H1 (cell line): ENCODE measurements at regions not wholly inside any gene's neighbourhood (a gene's known extent, or its start where the extent isn't known, plus 50 kb on each side); places are given as distances from the start of the nearest gene placed in this dataset.

Experiments
- CTCF ChIA-PET: fragments of 300-600 bp; sonication (Branson Sonifier 250); formaldehyde crosslinking; loops from one replicate; lab custom pipeline; 2021; ENCODE audit not compliant: partially characterized antibody; lab: Charles Lee
- POLR2A ChIA-PET: fragments of 300-600 bp; sonication (Branson Sonifier 250); formaldehyde crosslinking; loops from one replicate; lab custom pipeline; 2021; ENCODE audit warnings: inconsistent platforms; ENCODE audit not compliant: partially characterized antibody; lab: Charles Lee
- DNase-seq, 2 experiments: peaks; one replicate each; pipeline versions ENCODE4 v3.0.0 to v3.0.0-alpha.2; 2010 to 2022; ENCODE audit warnings: low spot score in 2 of 2, low read depth in 1 of 2, mixed read lengths in 1 of 2
- FAIRE-seq: peaks from 2 replicates; lab custom pipeline; 2011; peaks lifted over from hg19 to GRCh38; lab: Jason Lieb, UNC
- H2AFZ ChIP-seq: 2 replicates; pipeline ENCODE4 v1.8.1; 2012; ENCODE audit warnings: low read length, inconsistent platforms
- H2AK5ac ChIP-seq: 2 replicates; pipeline ENCODE4 v1.6.1; 2013; ENCODE audit warnings: low read depth, low read length
- H2BK120ac ChIP-seq: replicated peaks from 2 replicates; pipeline ENCODE3; 2013; ENCODE audit warnings: low read depth, low read length, inconsistent platforms
- H2BK12ac ChIP-seq: 2 replicates; pipeline ENCODE4 v1.6.1; 2013; ENCODE audit warnings: low read depth, low read length
- H2BK15ac ChIP-seq: 2 replicates; pipeline ENCODE4 v1.6.1; 2013; ENCODE audit warnings: low read length
- H2BK20ac ChIP-seq: 2 replicates; pipeline ENCODE4 v1.6.1; 2013; ENCODE audit warnings: low read length
- H2BK5ac ChIP-seq: 2 replicates; pipeline ENCODE4 v1.6.1; 2013; ENCODE audit warnings: low read depth, low read length
- H3K14ac ChIP-seq: 2 replicates; pipeline ENCODE4 v1.6.1; 2013; ENCODE audit warnings: inconsistent platforms; ENCODE audit not compliant: insufficient read length
- H3K18ac ChIP-seq: 2 replicates; pipeline ENCODE4 v1.6.1; 2013; ENCODE audit warnings: low read length; ENCODE audit errors: extremely low read depth
- H3K23ac ChIP-seq: 2 replicates; pipeline ENCODE4 v1.6.1; 2013; ENCODE audit warnings: inconsistent platforms; ENCODE audit not compliant: insufficient read length
- H3K23me2 ChIP-seq: 2 replicates; pipeline ENCODE4 v1.6.1; 2013; ENCODE audit warnings: low read depth, low read length
- H3K27ac ChIP-seq: 2 replicates; pipeline ENCODE4 v1.6.1; 2011; ENCODE audit warnings: low read depth, low read length, inconsistent platforms
- H3K27me3 ChIP-seq, 4 experiments: replicated peaks in 1 of 4; 1 replicate in 1 of 4; 2 replicates in 3 of 4; pipeline versions ENCODE4 v1.6.1 to v1.8.1; 2011 to 2013; ENCODE audit warnings: low read length in 3 of 4, mild to moderate bottlenecking in 3 of 4, inconsistent platforms in 2 of 4, mixed read lengths in 2 of 4, moderate library complexity in 1 of 4; ENCODE audit not compliant: control insufficient read depth in 3 of 4, insufficient read depth in 3 of 4; ENCODE audit errors: extremely low read depth in 1 of 4
- H3K36me3 ChIP-seq, 4 experiments: 2 replicates each; pipeline versions ENCODE4 v1.6.1 to v1.8.1; 2011 to 2013; ENCODE audit warnings: mild to moderate bottlenecking in 4 of 4, low read length in 3 of 4, moderate library complexity in 2 of 4, control low read depth in 1 of 4, inconsistent platforms in 1 of 4; ENCODE audit not compliant: insufficient read depth in 4 of 4, control insufficient read depth in 2 of 4
- H3K4ac ChIP-seq: replicated peaks from 2 replicates; pipeline ENCODE3; 2013; ENCODE audit warnings: low read length, low read depth, mixed read lengths, inconsistent platforms; ENCODE audit not compliant: insufficient read length
- H3K4me1 ChIP-seq, 4 experiments: replicated peaks in 1 of 4; 1 replicate in 1 of 4; 2 replicates in 3 of 4; pipeline versions ENCODE4 v1.6.1 to v1.8.1; 2011 to 2013; ENCODE audit warnings: low read length in 3 of 4, inconsistent platforms in 2 of 4, mixed read lengths in 1 of 4; ENCODE audit not compliant: insufficient read depth in 4 of 4, control insufficient read depth in 3 of 4
- H3K4me2 ChIP-seq, 2 experiments: 2 replicates each; pipeline versions ENCODE4 v1.6.1 to v1.8.1; 2011 to 2013; ENCODE audit warnings: low read depth in 2 of 2, low read length in 2 of 2, control low read depth in 1 of 2, inconsistent platforms in 1 of 2, mild to moderate bottlenecking in 1 of 2; ENCODE audit not compliant: insufficient read depth in 1 of 2
- H3K4me3 ChIP-seq, 4 experiments: fragments of 200-600, 300-600 bp in 1 of 4; sonication (generic), shearing (Covaris generic), sonication (Bioruptor Twin) in 1 of 4; 2 replicates each; pipeline versions ENCODE4 v1.5.1 to v1.8.1; 2011 to 2016; ENCODE audit warnings: low read length in 4 of 4, low read depth in 3 of 4, control low read depth in 2 of 4, inconsistent platforms in 2 of 4, mild to moderate bottlenecking in 2 of 4, mixed read lengths in 1 of 4, moderate library complexity in 1 of 4; ENCODE audit not compliant: insufficient read depth in 2 of 4; ENCODE audit errors: extremely low read depth in 1 of 4
- H3K56ac ChIP-seq: replicated peaks from 2 replicates; pipeline ENCODE3; 2013; ENCODE audit warnings: low read depth, mild to moderate bottlenecking, mixed read lengths, low read length, inconsistent platforms; ENCODE audit not compliant: insufficient read length
- H3K79me1 ChIP-seq: 2 replicates; pipeline ENCODE4 v1.6.1; 2013; ENCODE audit warnings: low read depth, low read length, control low read depth
- H3K79me2 ChIP-seq, 2 experiments: 2 replicates each; pipeline versions ENCODE4 v1.6.1 to v1.8.1; 2012 to 2013; ENCODE audit warnings: low read length in 2 of 2, mild to moderate bottlenecking in 2 of 2, inconsistent platforms in 1 of 2; ENCODE audit not compliant: insufficient read depth in 2 of 2, control insufficient read depth in 1 of 2
- H3K9ac ChIP-seq, 4 experiments: replicated peaks in 1 of 4; 1 replicate in 1 of 4; 2 replicates in 3 of 4; pipeline versions ENCODE4 v1.6.1 to v1.8.1; 2011 to 2013; ENCODE audit warnings: low read depth in 3 of 4, low read length in 3 of 4, control low read depth in 2 of 4, mild to moderate bottlenecking in 2 of 4, moderate library complexity in 2 of 4, inconsistent platforms in 1 of 4; ENCODE audit errors: extremely low read depth in 1 of 4
- H3K9me3 ChIP-seq, 2 experiments: 2 replicates each; pipeline versions ENCODE4 v1.6.1 to v1.8.1; 2012 to 2013; ENCODE audit warnings: mild to moderate bottlenecking in 2 of 2, moderate library complexity in 2 of 2, control low read depth in 1 of 2, inconsistent platforms in 1 of 2, low read depth in 1 of 2, low read length in 1 of 2, mixed read lengths in 1 of 2; ENCODE audit not compliant: insufficient read depth in 2 of 2
- H4K20me1 ChIP-seq, 2 experiments: replicated peaks in 1 of 2; 2 replicates each; pipeline versions ENCODE3 to v1.8.1; 2011 to 2013; ENCODE audit warnings: inconsistent platforms in 2 of 2, low read length in 2 of 2, mild to moderate bottlenecking in 1 of 2; ENCODE audit not compliant: insufficient read depth in 2 of 2, control insufficient read depth in 1 of 2
- H4K5ac ChIP-seq: 2 replicates; pipeline ENCODE4 v1.6.1; 2013; ENCODE audit warnings: low read length, low read depth, mixed read lengths, inconsistent platforms; ENCODE audit not compliant: insufficient read length
- H4K8ac ChIP-seq: 2 replicates; pipeline ENCODE4 v1.8.0; 2013; ENCODE audit warnings: mild to moderate bottlenecking, moderate library complexity, low read length, inconsistent platforms; ENCODE audit not compliant: insufficient read depth; ENCODE audit errors: extremely low read depth
- H4K91ac ChIP-seq: replicated peaks from 2 replicates; pipeline ENCODE3; 2013; ENCODE audit warnings: low read length, mixed read lengths, inconsistent platforms; ENCODE audit not compliant: insufficient read length
- BCL11A ChIP-seq, 2 experiments: IDR thresholded peaks; one replicate each; pipeline ENCODE4 v1.6.1; 2011; ENCODE audit warnings: low read depth in 2 of 2, low read length in 2 of 2, mild to moderate bottlenecking in 2 of 2
- CBX5 ChIP-seq: fragments of 300-800, 300-1000 bp; sonication (generic); IDR thresholded peaks from 2 replicates; pipeline ENCODE4 v1.7.1; 2016; ENCODE audit warnings: antibody characterized with exemption, low read length, low read depth
- EP300 ChIP-seq, 2 experiments: IDR thresholded peaks; 1 replicate in 1 of 2; 2 replicates in 1 of 2; pipeline ENCODE4 v1.6.1; 2011 to 2012; ENCODE audit warnings: low read depth in 2 of 2, low read length in 2 of 2, mild to moderate bottlenecking in 2 of 2, borderline replicate concordance in 1 of 2, inconsistent platforms in 1 of 2, moderate library complexity in 1 of 2
- FOSL1 ChIP-seq: IDR thresholded peaks from 2 replicates; pipeline ENCODE4 v1.6.1; 2011; ENCODE audit warnings: mild to moderate bottlenecking, low read depth, low read length, moderate library complexity; ENCODE audit not compliant: insufficient read depth
- KDM4A ChIP-seq: IDR thresholded peaks from one replicate; pipeline ENCODE4 v1.7.1; 2012; ENCODE audit warnings: low read depth, mild to moderate bottlenecking, moderate library complexity, low read length, inconsistent platforms; ENCODE audit not compliant: severe bottlenecking
- NRF1 ChIP-seq: IDR thresholded peaks from 2 replicates; pipeline ENCODE4 v1.6.1; 2011; ENCODE audit warnings: mild to moderate bottlenecking, low read depth, low read length, improper control_type of control experiment
- POLR2A ChIP-seq, 2 experiments: IDR thresholded peaks; 1 replicate in 1 of 2; 2 replicates in 1 of 2; pipeline ENCODE4 v1.6.1; 2011; ENCODE audit warnings: low read depth in 2 of 2, low read length in 2 of 2, mild to moderate bottlenecking in 2 of 2; ENCODE audit errors: control extremely low read depth in 1 of 2
- POLR2AphosphoS5 ChIP-seq: IDR thresholded peaks from 2 replicates; pipeline ENCODE4 v1.6.1; 2011; ENCODE audit warnings: low read depth, low read length
- RAD21 ChIP-seq, 2 experiments: IDR thresholded peaks in 1 of 2; conservative IDR thresholded peaks in 1 of 2; 2 replicates each; pipeline ENCODE4 v1.6.1; 2011; ENCODE audit warnings: low read depth in 2 of 2, low read length in 2 of 2, improper control_type of control experiment in 1 of 2, inconsistent platforms in 1 of 2, mild to moderate bottlenecking in 1 of 2, moderate library complexity in 1 of 2
- SIRT6 ChIP-seq: IDR thresholded peaks from one replicate; pipeline ENCODE4 v1.7.1; 2012; ENCODE audit warnings: low read length, inconsistent platforms
- TBP ChIP-seq: IDR thresholded peaks from 2 replicates; pipeline ENCODE4 v1.6.1; 2011; ENCODE audit warnings: low read depth, low read length, improper control_type of control experiment
- TEAD4 ChIP-seq: IDR thresholded peaks from 2 replicates; pipeline ENCODE4 v1.6.1; 2012; ENCODE audit warnings: low read depth, low read length, inconsistent platforms, mixed read lengths
- YY1 ChIP-seq: IDR thresholded peaks from 2 replicates; pipeline ENCODE4 v1.6.1; 2011; ENCODE audit warnings: low read depth, mild to moderate bottlenecking, low read length
- ZNF274 ChIP-seq: IDR thresholded peaks from 2 replicates; pipeline ENCODE4 v1.7.0; 2012; ENCODE audit warnings: low read length, borderline replicate concordance; ENCODE audit errors: extremely low read depth
- WGBS, 2 experiments: shearing (Covaris generic) in 1 of 2; methylation state at CpG; one replicate each; pipeline versions ENCODE4 v1.1.6 to v1.1.7; 2013 to 2015; ENCODE audit warnings: low lambda C conversion rate in 2 of 2, mixed read lengths in 2 of 2, inconsistent platforms in 1 of 2, low coverage in 1 of 2, missing lambda C conversion rate in 1 of 2; ENCODE audit not compliant: insufficient replicate concordance in 2 of 2, insufficient coverage in 1 of 2, insufficient read length in 1 of 2; ENCODE audit errors: extremely low coverage in 1 of 2, missing lambda C conversion rate in 1 of 2; 5-methylcytosine and 5-hydroxymethylcytosine counted together

GRCh38 chr5:71973563-71973962 lies 133.7 kb upstream of the MAP1B start:
- Histone ChIP-seq H2AFZ (no peak overlapping the region; the same call in 1 of the 2 replicates), H3K18ac (no peak overlapping the region), H3K79me2 (no peaks in the 10 kb centered on the region), H2BK12ac (no peak overlapping the region), H3K23ac (no peak overlapping the region), H2BK5ac (no peak overlapping the region), H3K4me3 (no peak overlapping the region), H3K4ac (no peak overlapping the region), H3K27me3 (no peaks in the 10 kb centered on the region), H3K4me2 (no peak overlapping the region), H2AK5ac (no peak overlapping the region), H3K79me1 (no peaks in the 10 kb centered on the region), H4K8ac (no peak overlapping the region), H2BK15ac (no peak overlapping the region), H3K9me3 (no peaks in the 10 kb centered on the region), H3K56ac (no peak overlapping the region), H2BK20ac (no peak overlapping the region), H4K5ac (no peak overlapping the region), H4K91ac (no peak overlapping the region), H3K23me2 (no peaks in the 10 kb centered on the region), H3K9ac (no peak overlapping the region), H3K27ac (no peak overlapping the region), H4K20me1 (no peaks in the 10 kb centered on the region), H3K4me1 (no peaks in the 10 kb centered on the region), H3K14ac (no peak overlapping the region), H2BK120ac (no peak overlapping the region), H3K36me3 (no peaks in the 10 kb centered on the region)
- POLR2A ChIA-PET: no interaction called here
- no peak for DNase-seq
- 87% methylated on average over 3 of the region's 3 CpGs; no CpG with 5 or more reads in 1 of the 2 experiments for WGBS, 2 experiments
- CTCF ChIA-PET: no interaction called here
- TF ChIP-seq POLR2AphosphoS5: no peak
- no peak for TF ChIP-seq NRF1
- no peak for TF ChIP-seq CBX5
- TF ChIP-seq POLR2A (IDR thresholded peaks at IDR 0.05; ENCODE audit: control extremely low read depth in 1 of 2, low read depth in 2 of 2, low read length in 2 of 2): no peak
- TF ChIP-seq RAD21 (IDR thresholded peaks at IDR 0.05 in 1 of 2, conservative IDR thresholded peaks at IDR 0.05 in 1 of 2; ENCODE audit: low read depth in 2 of 2, low read length in 2 of 2): no peak
- no peak for TF ChIP-seq EP300 (IDR thresholded peaks at IDR 0.05; ENCODE audit: borderline replicate concordance in 1 of 2, low read depth in 2 of 2, low read length in 2 of 2)
- TF ChIP-seq YY1: no peak
- TF ChIP-seq SIRT6: no peak
- TF ChIP-seq KDM4A: no peak
- TF ChIP-seq TEAD4: no peak
- TF ChIP-seq TBP: no peak
- TF ChIP-seq FOSL1: no peak
- no peak for TF ChIP-seq BCL11A (IDR thresholded peaks at IDR 0.05; ENCODE audit: low read depth in 2 of 2, low read length in 2 of 2)
- TF ChIP-seq ZNF274: no peak
- no peak for FAIRE-seq
